ENCODE measurements at regions not wholly inside any gene's neighbourhood (a gene's known extent, or its start where the extent isn't known, plus 50 kb on each side); places are given as distances from the start of the nearest gene placed in this dataset.

GRCh38 chr1:72946903-72947499 lies 664.7 kb upstream of the NEGR1 start:
- TF ChIP-seq CTCF (IDR thresholded peaks at IDR 0.05; ENCODE audit: low read length) (no peak), EZH2 (IDR thresholded peaks at IDR 0.05; ENCODE audit: borderline replicate concordance, low read length) (no peak)

All from OCI-LY1 (cell line).